SIG-M5 treated with dmso at 0.1 percent for 504 hours (cell line): ENCODE measurements at regions not wholly inside any gene's neighbourhood (a gene's known extent, or its start where the extent isn't known, plus 50 kb on each side); places are given as distances from the start of the nearest gene placed in this dataset.
"Not testable (repeated sequence)": the region's sequence is repeated elsewhere in the genome, so short reads cannot be mapped to it uniquely, and the experiment has no call there.

ENCODE experiments used
- DNase-seq: peaks from one replicate; lab custom pipeline; 2025; ENCODE audit not compliant: unreplicated experiment; lab: John Stamatoyannopoulos, UW

GRCh38 chr3:190990898-190991297 is 128.4 kb upstream of the GMNC start:
- no peak for DNase-seq

- no peak for DNase-seq
These were observed 126.7 kb upstream of the GMNC start for GRCh38 chr3:190989218-190989617.

DNA sequence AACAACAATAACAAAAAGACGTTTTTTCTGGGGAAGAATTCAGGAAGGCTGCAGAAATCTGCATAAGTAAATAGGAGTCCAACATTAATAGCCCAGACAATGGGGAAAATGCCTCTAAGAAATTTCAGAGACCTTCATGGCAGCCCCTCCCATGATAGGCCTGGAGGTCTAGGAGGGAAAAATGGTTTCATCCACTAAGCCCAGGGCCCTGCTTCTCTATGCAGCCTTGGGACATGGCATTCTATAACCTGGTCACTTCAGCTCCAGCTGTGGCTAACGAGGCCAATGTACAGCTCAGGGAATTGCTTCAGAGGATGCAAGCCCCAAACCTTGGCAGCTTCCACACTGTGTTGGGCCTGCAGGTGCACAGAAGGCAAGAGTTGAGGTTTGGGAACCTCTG is 125.6 kb upstream of the GMNC start:
- no peak for DNase-seq

- no peak for DNase-seq
These were observed 122.2 kb upstream of the GMNC start for GRCh38 chr3:190984502-190985244.

- DNase-seq, result peak; percentile 28
These were observed 121.4 kb upstream of the GMNC start for GRCh38 chr3:190983875-190984274.

DNA sequence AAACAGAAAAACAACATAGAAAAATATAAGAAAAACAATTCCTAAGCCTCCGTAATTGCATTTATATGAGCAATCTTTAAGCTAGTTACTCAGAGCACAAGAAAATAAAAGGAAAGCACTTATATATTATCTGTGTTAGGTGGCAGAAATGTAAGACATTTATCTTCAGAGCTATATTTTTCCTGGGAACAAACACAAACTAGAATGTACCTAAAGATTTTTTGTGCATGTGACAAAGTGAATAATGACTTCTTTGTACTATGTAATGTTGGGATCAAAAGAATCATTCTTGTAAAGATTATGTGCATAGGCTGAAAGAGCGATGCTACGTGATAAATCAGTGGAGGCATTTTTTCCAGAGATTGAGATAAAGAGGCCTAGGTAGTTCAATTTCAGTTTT is 111.3 kb upstream of the GMNC start:
- no peak for DNase-seq

GRCh38 chr3:190972840-190973270 is 110.4 kb upstream of the GMNC start:
- no peak for DNase-seq

DNA sequence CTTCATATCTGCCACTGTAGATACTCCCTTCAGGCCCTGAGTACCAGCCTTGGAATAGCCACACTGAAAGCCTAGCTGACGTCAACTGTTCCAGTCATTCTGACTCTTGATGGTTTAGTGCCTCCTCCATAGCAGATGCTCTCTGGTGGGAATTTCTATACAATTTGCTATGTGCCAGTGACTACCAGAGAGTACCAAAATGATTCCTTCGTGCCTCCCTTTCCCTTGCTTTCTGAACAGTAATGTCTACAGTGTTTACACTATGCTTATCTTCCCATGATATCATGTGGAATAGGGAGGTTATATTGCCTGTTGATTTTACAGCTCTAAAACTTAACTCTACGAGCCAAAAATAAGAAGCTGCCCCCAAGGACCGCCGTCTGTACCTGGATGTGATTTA is 109.7 kb upstream of the GMNC start:
- DNase-seq, result no peak

DNA sequence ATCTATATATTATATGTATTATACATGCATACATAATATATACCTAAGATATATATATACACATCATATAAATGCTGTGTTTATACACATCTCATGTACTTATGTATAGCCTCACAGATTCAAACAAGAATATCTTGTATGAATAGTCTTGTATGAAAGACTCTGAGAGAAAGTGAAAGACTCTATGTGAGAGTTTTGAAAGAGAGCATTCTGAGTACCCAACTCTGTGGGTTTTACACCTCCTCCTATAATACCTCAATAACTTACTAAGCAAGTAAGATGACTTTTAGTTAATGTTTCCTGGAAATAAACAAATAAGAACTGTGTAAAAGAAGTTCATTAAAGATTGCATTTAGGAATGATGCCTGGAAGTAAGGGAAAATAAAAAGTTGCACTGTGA is 108.1 kb upstream of the GMNC start:
- no peak for DNase-seq

DNA sequence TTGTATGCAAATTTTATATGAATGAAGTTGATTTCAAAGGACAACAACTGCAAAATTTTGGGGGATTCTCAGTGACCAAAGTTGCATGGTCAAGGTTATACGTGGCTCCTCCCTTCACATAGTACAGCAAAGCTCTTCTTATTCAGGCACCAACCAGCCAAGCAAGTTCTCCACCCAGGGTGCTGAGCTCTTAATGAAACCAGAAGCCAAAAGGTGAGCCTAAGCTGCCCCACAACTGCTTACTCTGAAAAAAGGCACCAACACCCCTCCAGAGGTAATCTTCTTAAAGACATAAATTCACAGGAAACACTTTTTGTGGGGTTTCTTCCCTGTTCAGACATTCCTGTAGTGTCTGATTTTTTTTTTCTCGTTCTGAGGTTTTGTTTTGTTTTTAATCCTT is 106.1 kb upstream of the GMNC start:
- no peak for DNase-seq

DNA sequence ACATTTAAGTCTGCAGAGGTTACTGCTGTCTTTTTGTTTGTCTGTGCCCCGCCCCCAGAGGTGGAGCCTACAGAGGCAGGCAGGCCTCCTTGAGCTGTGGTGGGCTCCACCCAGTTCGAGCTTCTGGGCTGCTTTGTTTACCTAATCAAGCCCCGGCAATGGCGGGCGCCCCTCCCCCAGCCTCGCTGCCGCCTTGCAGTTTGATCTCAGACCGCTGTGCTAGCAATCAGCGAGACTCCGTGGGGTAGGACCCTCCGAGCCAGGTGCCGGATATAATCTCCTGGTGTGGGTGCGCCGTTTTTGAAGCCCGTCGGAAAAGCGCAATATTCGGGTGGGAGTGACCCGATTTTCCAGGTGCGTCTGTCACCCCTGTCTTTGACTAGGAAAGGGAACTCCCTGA is 102.4 kb upstream of the GMNC start:
- not testable (repeated sequence) for DNase-seq

- no peak for DNase-seq
These were observed 96.6 kb upstream of the GMNC start for GRCh38 chr3:190959077-190959476.

DNA sequence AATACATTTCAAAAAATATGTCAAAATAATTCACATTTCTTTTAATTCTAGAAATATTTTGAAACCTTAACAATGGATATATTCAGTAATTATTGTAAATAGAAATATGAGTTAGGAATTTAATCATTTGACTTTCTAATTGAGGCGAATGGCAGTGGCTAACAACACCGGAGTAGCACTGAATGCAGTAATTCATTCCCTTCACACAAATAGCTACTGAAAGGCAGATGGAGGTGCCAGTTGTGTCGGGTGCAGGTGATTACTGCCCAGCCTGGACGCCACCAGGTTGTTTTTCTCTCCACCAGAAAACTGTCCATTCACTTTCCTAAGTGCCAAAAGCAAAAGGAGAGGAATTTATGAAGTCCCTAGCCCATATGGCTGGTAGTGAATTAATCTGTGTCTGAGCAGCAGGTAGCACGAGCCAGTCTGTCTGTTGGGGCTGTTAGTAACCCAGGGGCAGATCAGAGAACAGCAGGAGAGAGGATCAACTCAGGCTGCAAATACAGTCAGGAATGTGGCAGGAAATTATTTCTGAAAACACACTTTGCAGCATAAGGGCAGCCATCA is 79.3 kb upstream of the GMNC start:
- DNase-seq, result no peak

DNA sequence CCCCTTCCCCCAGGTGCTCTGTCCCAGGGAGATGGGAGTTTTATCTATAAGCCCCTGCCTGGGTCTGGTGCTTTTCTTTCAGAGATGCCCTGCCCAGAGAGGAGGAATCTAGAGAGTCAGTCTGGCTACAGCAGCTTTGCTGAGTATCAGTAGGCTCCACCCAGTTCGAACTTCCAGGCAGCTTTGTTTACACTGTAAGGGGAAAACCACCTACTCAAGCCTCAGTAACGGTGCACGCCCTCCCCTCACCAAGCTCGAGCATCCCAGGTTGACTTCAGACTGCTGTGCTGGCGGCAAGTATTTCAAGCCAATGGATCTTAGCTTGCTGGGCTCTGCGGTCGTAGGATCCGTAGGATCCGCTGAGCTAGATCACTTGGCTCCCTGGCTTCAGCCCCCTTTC is 72.1 kb upstream of the GMNC start:
- DNase-seq, result not testable (repeated sequence)

GRCh38 chr3:190926619-190927018 is 64.1 kb upstream of the GMNC start:
- DNase-seq, result no peak

DNA sequence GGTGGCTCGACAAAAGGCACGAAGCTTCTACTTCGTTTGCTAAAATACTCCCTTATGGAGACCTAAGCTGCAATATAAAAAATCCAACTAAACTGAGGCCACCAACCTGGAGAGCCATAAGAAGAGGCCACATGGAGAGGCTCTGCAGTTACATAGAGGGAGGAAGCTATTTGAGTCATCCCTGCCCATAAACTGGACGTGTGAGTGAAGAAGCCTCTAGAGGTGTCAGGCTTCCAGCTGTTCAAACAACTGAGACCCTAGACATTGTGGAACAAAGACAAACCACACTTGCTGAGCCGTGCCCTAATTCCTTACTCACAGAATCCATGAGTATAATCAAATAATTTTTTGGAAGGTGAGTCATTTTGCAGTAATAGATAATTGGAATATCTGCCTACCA is 50.2 kb upstream of the GMNC start:
- DNase-seq, result no peak
